ENCODE measurements at regions not wholly inside any gene's neighbourhood (a gene's known extent, or its start where the extent isn't known, plus 50 kb on each side); places are given as distances from the start of the nearest gene placed in this dataset.
"Not testable (repeated sequence)": the region's sequence is repeated elsewhere in the genome, so short reads cannot be mapped to it uniquely, and the experiment has no call there.

DNA sequence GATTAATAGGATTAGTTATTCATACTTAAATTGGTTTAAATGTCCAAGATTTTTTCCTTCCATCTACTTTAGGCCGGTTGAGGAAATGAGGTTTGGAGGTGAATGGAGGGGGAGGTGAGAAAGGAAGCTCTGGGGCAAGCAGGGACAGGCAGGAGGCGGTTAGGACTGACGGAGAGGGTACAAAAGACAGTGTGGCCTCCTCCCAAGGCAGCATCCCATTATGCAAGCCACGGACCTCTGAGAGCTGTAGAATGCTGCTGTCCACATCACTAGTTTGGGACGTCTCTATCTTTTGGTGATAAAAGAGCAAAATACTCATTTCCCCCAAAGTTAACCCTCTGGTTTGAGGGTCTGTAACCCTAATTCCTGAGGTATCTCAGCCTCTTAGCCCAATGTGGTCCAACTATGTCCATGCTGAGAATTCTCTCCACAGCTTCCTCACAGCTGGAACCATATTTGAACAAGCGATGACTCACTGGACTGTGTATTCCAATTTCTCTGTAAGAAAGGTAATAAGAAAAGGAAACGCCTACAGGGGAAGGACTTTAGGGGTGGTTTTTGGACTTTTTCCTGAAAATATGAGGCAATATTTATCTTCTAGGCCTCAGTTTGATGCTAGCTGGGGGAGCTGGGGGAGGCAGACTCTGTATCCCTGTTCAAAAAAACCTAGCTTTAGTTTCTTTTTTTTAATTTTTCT, 172.2 kb downstream of the TFAP2B start:
- DNase-seq = no peak
- intact Hi-C loops (cut with DNase I) = no loop called here
- ATAC-seq = no peak

DNA sequence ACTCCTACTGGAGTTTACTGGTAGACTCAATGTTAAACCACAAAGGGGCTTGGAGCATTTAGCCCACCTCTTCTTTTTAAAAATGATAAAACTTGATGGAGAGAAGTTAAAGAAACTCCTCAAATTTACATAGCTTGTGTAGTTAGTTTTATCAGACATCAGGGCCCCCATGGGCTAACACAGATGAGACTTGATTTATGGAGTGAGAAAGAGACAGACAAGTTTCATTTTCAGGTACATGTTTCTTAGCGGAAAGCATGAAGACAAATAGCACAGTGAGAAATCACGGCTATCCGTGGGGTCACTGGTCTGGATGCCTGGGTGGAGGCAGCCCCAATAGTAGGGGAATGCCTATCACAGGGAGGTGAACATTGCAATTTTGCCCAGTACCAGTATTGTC, 173.6 kb downstream of the TFAP2B start:
- no peak for ATAC-seq
- intact Hi-C loops (cut with DNase I) = no loop called here
- DNase-seq = no peak

DNA sequence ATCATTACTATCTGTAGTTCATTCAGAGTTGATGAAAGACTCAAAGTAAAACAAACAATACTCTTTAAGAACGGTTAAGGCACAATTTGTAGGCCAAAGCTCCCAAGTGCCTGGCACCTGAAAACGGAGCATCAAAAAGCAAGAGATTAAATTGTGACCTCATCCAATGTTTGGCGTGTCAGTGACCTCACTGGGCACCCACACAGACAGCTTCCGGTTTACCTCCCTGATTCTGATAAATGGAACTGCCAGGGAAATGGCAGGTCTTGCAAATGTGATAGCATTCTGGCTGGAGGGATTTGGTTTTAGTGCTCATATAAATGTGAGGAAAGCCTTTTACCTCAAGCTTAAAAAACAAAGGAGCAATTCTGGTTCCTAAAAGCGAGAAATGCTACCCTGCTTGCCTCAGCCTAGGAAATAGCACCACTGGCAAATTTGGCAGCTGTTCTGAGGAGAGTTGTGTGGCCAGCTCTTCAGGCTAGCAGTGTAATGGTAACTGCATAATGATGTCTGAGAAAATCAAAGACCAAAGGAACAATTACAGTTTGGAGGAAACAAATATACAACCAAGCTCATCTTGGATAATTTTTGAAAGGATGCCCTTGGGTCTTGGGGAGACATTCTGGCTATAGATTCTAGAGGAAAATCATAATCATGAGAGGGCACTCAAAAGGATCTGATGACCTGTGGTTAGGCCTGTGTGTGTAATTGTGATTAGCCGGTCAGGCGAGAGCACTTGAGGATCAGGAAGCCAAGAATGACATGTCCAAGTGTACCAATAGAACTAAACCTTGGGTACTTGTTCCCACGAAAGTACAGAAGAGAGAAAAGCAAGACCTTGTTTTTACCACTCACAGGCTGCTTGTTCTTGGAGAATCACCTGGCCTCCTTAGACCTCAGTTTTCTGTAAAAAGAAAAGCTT, 174.3 kb downstream of the TFAP2B start:
- DNase-seq = no peak
- intact Hi-C loops (cut with DNase I) = no loop called here
- no peak for ATAC-seq

DNA sequence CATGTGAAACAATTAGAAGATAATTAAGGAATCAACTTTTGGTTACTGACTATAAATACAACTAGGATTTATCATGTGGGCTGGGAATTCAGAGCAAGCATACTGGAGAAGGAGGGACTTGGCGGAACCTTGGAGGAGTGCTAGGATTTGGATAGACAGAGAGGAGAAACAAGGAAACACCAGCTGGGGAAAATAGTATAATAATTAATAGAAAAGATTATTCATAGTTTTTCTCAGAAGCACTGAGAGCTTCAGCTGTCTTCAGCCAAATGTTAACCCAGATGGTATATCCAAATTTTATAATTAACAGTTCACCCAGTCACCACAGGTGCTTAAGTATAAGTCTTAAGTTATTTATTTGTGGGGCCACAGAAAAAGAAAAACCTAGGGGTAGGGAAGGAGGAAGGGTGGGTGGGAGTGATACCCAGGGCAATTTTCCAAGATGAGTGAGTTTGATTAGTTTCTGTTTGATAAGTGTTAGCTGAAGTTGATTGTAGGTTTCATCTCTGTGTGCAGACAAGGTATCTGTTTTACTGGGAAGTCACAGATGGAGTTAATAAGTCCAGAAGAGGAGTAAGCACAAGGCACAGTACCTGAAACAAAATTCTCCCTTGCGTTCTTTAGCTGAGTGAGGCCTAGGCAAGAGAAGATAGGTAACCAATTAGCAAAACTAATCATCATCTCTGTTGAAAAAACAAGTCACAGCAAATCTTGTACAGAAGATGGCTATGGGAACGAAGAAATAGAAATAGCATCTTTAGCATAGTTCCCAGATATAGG, 175.5 kb downstream of the TFAP2B start:
- intact Hi-C loops (cut with DNase I) = no loop called here
- no peak for ATAC-seq

DNA sequence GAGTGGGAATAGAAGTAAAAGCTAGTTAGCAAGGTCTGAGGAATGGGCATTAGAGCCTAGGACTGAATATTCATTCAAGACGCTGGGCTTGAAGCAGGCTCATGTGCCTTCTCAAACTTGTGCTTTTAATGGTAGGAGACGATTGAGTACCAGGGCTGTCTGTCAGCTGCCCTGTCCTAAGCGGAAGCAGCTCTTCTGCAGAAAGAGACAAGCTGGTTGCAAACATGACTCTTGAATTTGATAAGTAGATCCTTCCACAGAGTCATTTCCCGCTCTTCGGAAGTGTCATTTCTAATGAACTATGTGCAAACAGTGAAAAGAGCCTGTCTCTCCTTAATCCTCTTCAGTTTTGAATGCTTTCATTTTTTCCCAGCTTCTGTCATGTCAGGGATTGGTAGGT, 176.4 kb downstream of the TFAP2B start:
- ATAC-seq (no peak), DNase-seq (no peak)
- intact Hi-C loops (cut with DNase I) = no loop called here

More for the DNA sequence above, 175.5 kb downstream of the TFAP2B start:
- DNase-seq = no peak

DNA sequence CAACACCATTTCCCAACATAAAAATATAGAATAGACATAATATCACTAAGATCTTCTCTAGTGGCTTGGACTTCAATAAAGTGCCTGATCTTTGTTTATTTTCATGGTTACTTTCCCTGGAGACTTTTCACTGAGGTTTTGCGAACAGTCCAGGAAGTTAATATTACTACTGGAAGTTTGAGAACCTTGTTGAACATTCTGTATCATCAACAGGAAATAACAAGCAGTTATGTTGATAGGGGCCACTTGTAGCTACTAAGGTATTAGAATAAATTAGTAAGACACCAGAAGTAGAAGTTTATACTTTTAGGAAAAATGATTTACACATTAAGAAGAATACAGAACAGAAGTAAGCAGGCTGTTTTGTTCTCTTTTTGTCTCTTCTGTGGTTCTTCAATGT, 180.2 kb downstream of the TFAP2B start:
- ATAC-seq = no peak
- DNase-seq = no peak

DNA sequence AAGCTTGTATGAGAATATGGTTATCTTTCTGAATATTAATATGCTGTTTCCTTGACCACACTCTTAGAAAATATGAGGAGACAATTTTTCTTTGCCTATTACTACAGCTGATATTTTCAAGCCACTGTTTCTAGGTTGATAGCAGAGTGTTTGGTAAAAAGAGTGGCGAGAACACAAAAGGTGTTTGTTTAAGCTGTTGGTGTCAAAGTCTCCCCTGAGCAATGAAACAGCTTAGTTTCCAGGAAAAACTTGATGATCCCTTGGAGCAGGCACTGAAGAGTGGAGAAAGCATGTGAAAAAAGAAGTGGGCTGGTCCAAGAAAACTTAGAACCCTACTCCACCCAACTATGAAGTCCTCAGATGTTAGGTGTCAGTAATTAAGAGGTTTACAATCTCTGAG, 182.7 kb downstream of the TFAP2B start:
- no peak for DNase-seq
- no peak for ATAC-seq
- intact Hi-C loops (cut with DNase I) = no loop called here

More for the DNA sequence above, 180.2 kb downstream of the TFAP2B start:
- intact Hi-C loops (cut with DNase I) = no loop called here

DNA sequence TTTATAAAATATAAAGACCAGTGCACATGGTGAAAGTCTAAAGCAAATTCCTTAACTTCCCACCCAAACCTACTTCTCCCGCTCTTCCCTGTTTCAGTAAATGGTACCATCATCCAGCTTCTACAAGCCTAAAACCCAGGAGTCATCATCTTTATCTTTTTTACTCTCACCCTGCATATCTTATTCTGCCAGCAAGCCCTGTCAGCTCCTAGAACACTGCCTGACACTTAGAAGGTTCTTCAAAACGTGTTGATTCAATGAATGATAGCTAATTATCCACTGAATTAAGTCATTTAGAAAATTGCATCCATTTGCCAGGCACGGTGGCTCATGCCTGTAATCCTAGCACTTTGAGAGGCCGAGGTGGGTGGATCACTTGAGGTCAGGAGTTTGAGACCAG, 185.7 kb downstream of the TFAP2B start:
- DNase-seq (no peak), ATAC-seq (no peak)
- intact Hi-C loops (cut with DNase I) = no loop called here

DNA sequence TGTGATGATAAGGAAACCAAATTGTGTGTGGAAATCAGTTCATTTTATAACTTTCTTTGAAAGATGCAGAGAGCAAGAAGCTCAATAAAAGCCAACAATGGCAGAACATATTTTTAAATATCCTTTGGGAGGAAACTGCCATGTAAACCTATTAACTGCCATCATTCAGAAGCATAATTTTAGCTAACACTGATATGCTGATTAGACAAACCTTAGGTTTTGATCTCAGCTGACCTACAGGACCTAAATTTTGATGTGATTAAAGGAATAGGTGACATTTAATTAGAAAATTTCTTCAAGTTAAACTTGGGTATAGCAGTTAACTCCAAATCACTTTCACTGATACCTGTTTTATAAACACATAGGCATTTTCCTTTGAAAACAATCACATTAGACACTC, 187.1 kb downstream of the TFAP2B start:
- ATAC-seq (no peak), DNase-seq (no peak)
- intact Hi-C loops (cut with DNase I) = no loop called here

DNA sequence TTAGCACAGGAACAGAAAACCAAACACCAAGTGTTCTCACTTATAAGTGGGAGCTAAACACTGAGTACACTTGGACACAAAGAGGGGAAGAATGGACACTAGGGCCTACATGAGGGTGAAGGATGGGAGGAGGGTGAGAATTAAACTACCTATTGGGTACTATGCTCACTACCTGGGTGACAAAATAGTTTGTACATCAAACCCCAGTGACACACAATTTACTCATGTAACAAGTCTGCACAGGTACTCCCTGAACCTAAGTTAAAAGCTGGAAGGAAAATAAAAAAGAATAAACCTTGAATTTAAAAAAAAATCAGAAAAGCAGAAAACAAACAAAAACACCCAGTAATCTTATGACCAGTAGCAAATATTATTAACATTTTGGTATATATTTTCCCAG, 188.6 kb downstream of the TFAP2B start:
- DNase-seq (no peak), ATAC-seq (no peak)
- intact Hi-C loops (cut with DNase I) = no loop called here

DNA sequence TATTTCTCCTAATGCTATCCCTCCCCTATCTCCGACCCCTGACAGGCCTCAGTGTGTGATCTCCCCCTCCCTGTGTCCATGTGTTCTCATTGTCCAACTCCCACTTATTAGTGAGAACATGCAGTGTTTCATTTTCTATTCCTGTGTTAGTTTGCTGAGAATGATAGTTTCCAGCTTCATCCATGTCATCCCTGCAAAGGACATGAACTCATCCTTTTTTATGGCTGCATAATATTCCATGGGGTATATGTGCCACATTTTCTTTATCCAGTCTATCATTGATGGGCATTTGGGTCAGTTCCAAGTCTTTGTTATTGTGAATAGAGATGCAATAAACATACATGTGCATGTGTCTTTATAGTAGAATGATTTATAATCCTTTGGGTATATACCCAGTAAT, 190.0 kb downstream of the TFAP2B start:
- ATAC-seq; intact Hi-C loops (cut with DNase I); DNase-seq: not testable (repeated sequence)

DNA sequence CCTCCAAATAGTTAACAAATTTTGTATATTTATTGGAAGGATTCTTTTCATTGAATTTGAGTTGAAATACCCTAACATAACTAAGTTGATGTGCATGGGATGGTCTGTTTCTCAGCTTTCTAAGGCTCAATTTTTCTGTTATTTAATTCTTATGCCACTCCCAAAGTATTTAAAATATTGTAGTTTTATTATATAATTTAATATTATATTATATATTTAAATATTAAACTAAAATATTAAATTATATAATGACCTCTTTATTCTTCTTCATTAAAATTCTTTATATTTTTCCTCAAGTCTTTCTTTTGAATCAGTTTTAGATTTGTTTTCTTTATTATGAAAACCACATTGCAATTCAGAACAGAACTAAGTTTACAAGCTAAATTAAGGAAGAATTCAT, 194.7 kb downstream of the TFAP2B start:
- DNase-seq (no peak), ATAC-seq (no peak)
- intact Hi-C loops (cut with DNase I) = no loop called here

DNA sequence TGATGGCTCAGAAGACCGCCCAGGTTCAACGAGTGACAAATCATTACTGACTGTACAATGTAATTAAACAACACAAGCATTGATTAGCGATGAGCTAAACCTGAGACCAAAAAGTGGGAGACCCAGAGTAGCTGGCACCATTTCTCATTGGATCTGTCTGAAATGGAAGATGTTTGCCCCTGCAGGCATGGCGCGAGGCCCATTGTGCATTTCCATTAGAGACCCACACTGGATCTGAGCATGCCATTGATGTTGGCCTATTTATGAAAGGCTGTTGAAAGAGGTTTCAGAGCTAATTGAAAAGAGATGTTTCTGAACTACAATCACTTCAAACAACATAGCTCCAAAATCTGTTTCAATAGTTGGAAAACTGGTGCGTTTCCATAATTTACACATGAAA, 196.7 kb downstream of the TFAP2B start:
- ATAC-seq = no peak
- DNase-seq = no peak
- intact Hi-C loops (cut with DNase I) = no loop called here

DNA sequence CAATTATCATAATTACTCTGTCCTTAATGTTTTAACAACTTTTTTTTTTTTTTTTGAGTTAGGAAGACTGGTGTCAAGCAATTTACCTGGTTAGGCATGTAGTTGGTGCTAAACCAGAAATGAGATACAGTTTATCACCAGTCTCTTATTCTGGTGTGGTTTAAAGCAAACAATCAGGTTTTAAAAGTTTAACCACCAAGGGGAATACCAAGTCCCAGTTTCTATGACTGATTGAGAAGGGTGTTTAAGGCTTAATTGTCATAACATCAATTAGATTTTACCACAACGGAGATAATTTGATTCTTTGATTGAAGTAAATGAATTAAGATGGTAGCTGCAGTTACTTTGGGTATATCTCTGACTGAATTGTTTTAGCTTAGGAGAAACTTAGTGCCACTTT, 197.8 kb downstream of the TFAP2B start:
- ATAC-seq (no peak), DNase-seq (no peak)
- intact Hi-C loops (cut with DNase I) = no loop called here

DNA sequence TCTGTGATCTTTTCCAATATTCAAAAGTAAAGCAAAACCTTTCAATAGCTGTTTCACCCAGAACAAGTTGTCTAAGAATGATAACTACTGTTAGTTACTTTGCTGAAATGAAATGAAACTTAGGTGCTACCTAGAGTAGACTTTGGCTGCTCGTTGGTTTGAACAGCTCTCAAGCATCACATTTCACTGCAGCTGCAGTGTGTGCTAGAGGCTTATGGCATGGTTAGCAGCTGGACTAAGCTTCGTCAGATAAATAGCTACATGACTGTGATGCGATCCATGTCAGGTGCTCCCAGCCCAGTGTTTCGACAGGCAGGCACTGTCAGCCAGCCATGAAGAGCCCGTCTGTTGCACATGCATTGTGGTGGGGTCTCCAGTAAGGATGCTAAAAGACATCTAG, 201.1 kb downstream of the TFAP2B start:
- ATAC-seq (no peak), DNase-seq (no peak)
- intact Hi-C loops (cut with DNase I) = no loop called here

DNA sequence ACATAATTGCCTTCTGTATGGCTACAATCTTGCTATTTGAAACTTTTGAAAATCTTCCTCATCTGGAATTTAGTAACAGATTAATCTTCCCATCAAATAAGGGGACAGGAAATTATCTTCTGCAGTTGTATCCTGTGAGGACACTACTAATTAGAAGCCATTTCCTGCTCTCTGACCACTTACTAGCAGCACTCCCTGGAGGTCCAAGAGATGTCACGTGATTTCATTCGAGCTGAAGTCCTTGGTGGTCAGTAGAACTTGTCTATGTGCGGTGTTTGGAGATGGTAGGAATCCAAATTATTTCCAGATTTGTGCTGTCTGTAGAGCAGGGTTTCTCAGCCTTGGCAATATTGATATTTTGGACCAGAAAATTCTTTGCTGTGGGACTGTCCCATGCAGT, 202.5 kb downstream of the TFAP2B start:
- ATAC-seq = no peak
- intact Hi-C loops (cut with DNase I) = no loop called here
- DNase-seq = no peak

DNA sequence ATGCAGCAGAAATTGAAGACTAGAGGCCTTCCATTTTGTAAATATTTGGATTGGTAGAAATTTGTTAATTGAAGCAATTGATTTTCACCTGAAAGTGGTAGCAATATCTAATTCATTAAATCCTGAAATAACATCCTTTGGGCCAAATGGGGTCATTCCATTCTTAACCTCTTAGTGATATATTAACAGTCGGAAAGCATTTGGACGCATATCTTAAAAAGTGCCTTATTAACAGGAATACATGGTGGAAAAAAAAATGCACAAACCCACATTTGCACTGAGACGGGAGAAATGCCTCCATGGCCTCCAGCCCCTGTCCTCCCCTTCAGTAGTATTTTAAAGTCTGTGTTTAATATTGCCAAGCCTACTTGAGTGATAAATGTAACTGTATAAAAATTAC, 205.5 kb downstream of the TFAP2B start:
- DNase-seq (no peak), ATAC-seq (no peak)
- intact Hi-C loops (cut with DNase I) = no loop called here

DNA sequence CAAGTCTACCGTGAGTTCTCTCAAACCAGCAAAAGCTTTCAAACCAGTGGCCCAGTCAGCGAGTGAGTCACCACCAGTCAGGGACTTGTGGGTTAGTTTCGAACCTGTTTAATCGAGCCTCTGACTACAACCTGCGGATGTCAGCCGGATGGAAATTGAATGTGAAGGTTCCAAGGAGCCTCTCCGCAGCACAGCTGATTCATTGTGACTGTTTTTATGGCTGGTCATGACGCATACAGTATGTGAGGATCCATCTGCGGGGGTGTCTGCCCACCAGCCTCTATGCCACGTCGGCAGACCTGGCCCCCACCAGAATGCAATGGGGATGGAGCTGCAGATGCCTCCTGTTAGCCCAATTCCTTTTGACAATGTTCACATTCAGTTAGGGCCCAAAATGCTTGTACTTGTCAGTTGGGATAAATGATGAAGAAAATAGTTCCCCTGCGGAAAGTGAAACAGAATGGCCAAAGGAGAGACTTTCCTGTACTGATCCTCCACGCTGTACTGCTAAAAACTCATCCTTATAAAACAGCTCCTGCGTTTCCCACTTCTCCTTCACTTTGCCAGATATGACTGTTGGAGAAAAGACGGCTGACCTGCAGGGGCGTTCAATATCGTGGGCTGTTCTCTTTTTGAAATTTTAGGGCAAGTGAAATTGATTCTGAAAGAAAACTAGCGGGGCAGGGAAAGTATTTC, 206.6 kb downstream of the TFAP2B start:
- ATAC-seq = no peak
- intact Hi-C loops (cut with DNase I) = no loop called here
- no peak for DNase-seq

DNA sequence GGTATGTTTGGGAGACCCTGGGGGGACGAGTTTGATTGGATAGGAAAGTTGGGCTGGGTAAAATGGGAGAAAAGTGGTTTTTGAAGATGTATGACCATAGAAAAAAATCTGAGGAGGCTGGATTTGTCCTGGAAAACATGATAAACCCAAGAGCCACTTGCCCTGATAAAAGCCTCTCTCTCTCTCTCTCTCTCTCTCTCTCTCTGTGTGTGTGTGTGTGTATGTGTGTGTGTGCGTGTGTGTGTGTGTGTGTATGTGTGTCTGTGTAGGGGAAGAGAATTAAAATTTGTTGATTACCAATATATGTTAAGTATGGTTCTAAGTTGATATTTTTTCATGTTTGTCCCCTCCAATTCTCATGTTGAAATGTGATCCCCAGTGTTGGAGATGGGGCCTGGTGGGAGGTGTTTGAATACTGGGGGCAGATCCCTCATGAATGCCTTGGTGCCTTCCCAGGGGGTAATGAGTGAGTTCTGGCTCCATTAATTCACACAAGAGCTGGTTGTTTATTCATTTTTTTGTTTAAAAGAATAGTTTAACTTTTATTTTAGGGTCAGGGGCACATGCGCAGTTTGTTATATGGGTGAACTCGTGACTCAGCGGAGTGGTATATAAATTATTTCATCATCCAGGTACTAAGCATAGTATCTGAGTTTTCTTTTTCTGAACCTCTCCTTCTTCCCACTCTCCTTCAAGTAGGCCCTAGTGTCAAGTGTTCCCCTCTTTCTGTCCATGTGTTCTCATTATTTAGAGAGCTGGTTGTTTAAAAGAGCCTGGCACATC, 208.8 kb downstream of the TFAP2B start:
- DNase-seq = no peak
- no peak for ATAC-seq
- intact Hi-C loops (cut with DNase I) = no loop called here
